Endothelial cell of umbilical vein (primary cell): ENCODE measurements at regions not wholly inside any gene's neighbourhood (a gene's known extent, or its start where the extent isn't known, plus 50 kb on each side); places are given as distances from the start of the nearest gene placed in this dataset.

ENCODE experiments used
- BruUV-seq: library from RNA; stranded (reverse); fragments of 400-500 nt; replicated peaks from 2 replicates; lab custom pipeline; 2021; lab: Mats Ljungman, UMichigan
- CTCF ChIA-PET: fragments of 300-600, 350-600 bp; sonication (Branson Sonifier 250); formaldehyde crosslinking; loops from one replicate; lab custom pipeline; 2021; ENCODE audit warnings: antibody characterized with exemption, inconsistent platforms; lab: Charles Lee
- POLR2A ChIA-PET: fragments of 300-600, 350-600 bp; sonication (Branson Sonifier 250); formaldehyde crosslinking; loops from one replicate; lab custom pipeline; 2021; ENCODE audit warnings: antibody characterized with exemption, inconsistent platforms; lab: Charles Lee
- DNase-seq: peaks from one replicate; pipeline ENCODE4 v3.0.0-alpha.2; 2011; ENCODE audit warnings: low read depth, low spot score
- FAIRE-seq: peaks from 2 replicates; lab custom pipeline; 2011; peaks lifted over from hg19 to GRCh38; lab: Jason Lieb, UNC
- H2AFZ ChIP-seq: 2 replicates; pipeline ENCODE4 v1.6.0; 2012; ENCODE audit warnings: low read depth, low read length, control low read depth, inconsistent platforms
- H3K27ac ChIP-seq: 2 replicates; pipeline ENCODE4 v1.5.1; 2011; ENCODE audit warnings: low read depth, mild to moderate bottlenecking, control low read depth, low read length, moderate library complexity; ENCODE audit not compliant: insufficient read depth
- H3K27me3 ChIP-seq, 2 experiments: 2 replicates each; pipeline versions ENCODE4 v1.6.0 to v1.6.1; 2011; ENCODE audit warnings: low read length in 2 of 2, mixed read lengths in 1 of 2; ENCODE audit not compliant: control insufficient read depth in 2 of 2, insufficient read depth in 2 of 2
- H3K36me3 ChIP-seq, 2 experiments: 2 replicates in 1 of 2; 3 replicates in 1 of 2; pipeline ENCODE4 v1.5.1; 2011; ENCODE audit warnings: low read length in 2 of 2, mild to moderate bottlenecking in 1 of 2, moderate library complexity in 1 of 2; ENCODE audit not compliant: control insufficient read depth in 2 of 2, insufficient read depth in 2 of 2; ENCODE audit errors: extremely low read depth in 1 of 2
- H3K4me1 ChIP-seq: 3 replicates; pipeline ENCODE4 v1.5.1; 2011; ENCODE audit warnings: mild to moderate bottlenecking, low read length; ENCODE audit not compliant: control insufficient read depth, insufficient read depth; ENCODE audit errors: extremely low read depth
- H3K4me2 ChIP-seq: 2 replicates; pipeline ENCODE4 v1.6.1; 2011; ENCODE audit warnings: low read length, control low read depth, mixed read lengths; ENCODE audit not compliant: insufficient read depth
- H3K4me3 ChIP-seq, 3 experiments: fragments of 200-600 bp in 1 of 3; sonication (generic), shearing (Covaris generic) in 1 of 3; replicated peaks in 1 of 3; 2 replicates each; pipeline ENCODE4 v1.5.1; 2011 to 2016; ENCODE audit warnings: control low read depth in 3 of 3, low read length in 3 of 3, mild to moderate bottlenecking in 2 of 3, inconsistent platforms in 1 of 3, low read depth in 1 of 3, moderate library complexity in 1 of 3; ENCODE audit not compliant: insufficient read depth in 1 of 3
- H3K79me2 ChIP-seq: 2 replicates; pipeline ENCODE4 v1.6.0; 2012; ENCODE audit warnings: low read length, inconsistent platforms; ENCODE audit not compliant: control insufficient read depth, insufficient read depth
- H3K9ac ChIP-seq: replicated peaks from 2 replicates; pipeline ENCODE3; 2011; ENCODE audit warnings: low read length, control low read depth; ENCODE audit not compliant: insufficient read depth; ENCODE audit errors: extremely low read depth
- H3K9me1 ChIP-seq: replicated peaks from 3 replicates; pipeline ENCODE4 v1.6.0; 2011; ENCODE audit warnings: mild to moderate bottlenecking, low read length; ENCODE audit not compliant: control insufficient read depth, insufficient read depth; ENCODE audit errors: extremely low read depth
- H3K9me3 ChIP-seq: replicated peaks from 2 replicates; pipeline ENCODE4 v1.5.1; 2012; ENCODE audit warnings: low read length, inconsistent platforms; ENCODE audit not compliant: control insufficient read depth, insufficient read depth
- H4K20me1 ChIP-seq: replicated peaks from 2 replicates; pipeline ENCODE3; 2011; ENCODE audit warnings: mild to moderate bottlenecking, low read length; ENCODE audit not compliant: control insufficient read depth, insufficient read depth; ENCODE audit errors: extremely low read depth
- CTCF ChIP-seq, 2 donors: IDR thresholded peaks; 1 replicate in 1 of 2; 2 replicates in 1 of 2; pipeline ENCODE4 v1.5.1; 2011; ENCODE audit warnings: low read length in 2 of 2, mild to moderate bottlenecking in 2 of 2, moderate library complexity in 2 of 2, control low read depth in 1 of 2, inconsistent platforms in 1 of 2, low read depth in 1 of 2; ENCODE audit not compliant: insufficient read depth in 1 of 2; ENCODE audit errors: extremely low read depth in 1 of 2
- EZH2 ChIP-seq: IDR thresholded peaks from 2 replicates; pipeline ENCODE4 v1.6.1; 2012; ENCODE audit warnings: borderline replicate concordance, low read depth, mild to moderate bottlenecking, moderate library complexity, low read length, inconsistent platforms; ENCODE audit not compliant: severe bottlenecking
- FOS ChIP-seq: IDR thresholded peaks from 2 replicates; pipeline ENCODE4 v1.6.1; 2011; ENCODE audit warnings: mild to moderate bottlenecking, low read length, moderate library complexity, borderline replicate concordance; ENCODE audit not compliant: insufficient read depth
- GATA2 ChIP-seq: IDR thresholded peaks from 2 replicates; pipeline ENCODE4 v1.7.0; 2011; ENCODE audit warnings: low read depth, mild to moderate bottlenecking, moderate library complexity, mixed read lengths, low read length; ENCODE audit not compliant: insufficient read length, insufficient read depth
- JUN ChIP-seq: IDR thresholded peaks from 2 replicates; pipeline ENCODE4 v1.6.1; 2011; ENCODE audit warnings: borderline replicate concordance, low read depth; ENCODE audit not compliant: insufficient read length, insufficient read depth
- MAX ChIP-seq: IDR thresholded peaks from 2 replicates; pipeline ENCODE4 v1.6.1; 2011; ENCODE audit not compliant: insufficient read depth, insufficient read length
- MYC ChIP-seq: IDR thresholded peaks from one replicate; pipeline ENCODE4 v1.6.1; 2011; ENCODE audit warnings: mild to moderate bottlenecking, low read depth, low read length
- POLR2A ChIP-seq: IDR thresholded peaks from 2 replicates; pipeline ENCODE4 v1.6.1; 2012; ENCODE audit warnings: low read depth, mild to moderate bottlenecking, control low read depth, low read length
- POLR2AphosphoS5 ChIP-seq: IDR thresholded peaks from 2 replicates; pipeline ENCODE4 v1.6.1; 2012; ENCODE audit warnings: low read depth, mild to moderate bottlenecking, control low read depth, low read length, moderate library complexity; ENCODE audit not compliant: insufficient read depth
- dilution Hi-C: fragments of 300-500 bp; cut with MboI; formaldehyde crosslinking; loops from one replicate; pipeline ENCODE4 v1.15.0; 2019; ENCODE audit warnings: low sequenced_read_pairs; ENCODE audit not compliant: extremely low pct_ligation_motif_present
- intact Hi-C: fragments of 100-400 bp; cut with micrococcal nuclease; formaldehyde crosslinking; loops from one replicate; pipeline ENCODE4 v1.10.0; 2022

GRCh38 chr13:89920461-89920860, 1427.0 kb upstream of the MIR17HG start:
- TF ChIP-seq EZH2 (no peak), CTCF (IDR thresholded peaks at IDR 0.05; ENCODE audit: extremely low read depth in 1 of 2, insufficient read depth in 1 of 2, low read depth in 1 of 2, low read length in 2 of 2) (no peak), POLR2A (no peak), FOS (no peak), MAX (no peak), JUN (no peak), MYC (no peak), POLR2AphosphoS5 (no peak), GATA2 (no peak)
- H3K79me2 ChIP-seq = no peaks in the 10 kb centered on the region
- BruUV-seq = no TSS peak
- intact Hi-C loops (loop anchor here (10.0 kb wide), 2 partner anchors 486 to 556 kb away; no protein-coding TSS in a partner anchor), dilution Hi-C loops (no loop called here)
- FAIRE-seq = no peak
- no peak for DNase-seq
- CTCF ChIA-PET = no interaction called here
- H2AFZ ChIP-seq = no peak overlapping the region
- H4K20me1 ChIP-seq = no peaks in the 10 kb centered on the region
- H3K9me1 ChIP-seq = no peaks in the 10 kb centered on the region
- POLR2A ChIA-PET = no interaction called here
- no peaks in the 10 kb centered on the region for H3K27me3 ChIP-seq
- no peak overlapping the region for H3K9ac ChIP-seq
- no peak overlapping the region for H3K27ac ChIP-seq
- H3K36me3 ChIP-seq = no peaks in the 10 kb centered on the region
- H3K9me3 ChIP-seq = no peaks in the 10 kb centered on the region
- no peak overlapping the region for H3K4me3 ChIP-seq
- H3K4me2 ChIP-seq = no peak overlapping the region
- no peaks in the 10 kb centered on the region for H3K4me1 ChIP-seq
